Astrocyte (in vitro differentiated cells and primary cell): ENCODE measurements at regions not wholly inside any gene's neighbourhood (a gene's known extent, or its start where the extent isn't known, plus 50 kb on each side); places are given as distances from the start of the nearest gene placed in this dataset.

Experiments used
- EZH2 ChIP-seq: IDR thresholded peaks from 2 replicates; pipeline ENCODE4 v1.6.1; 2012; ENCODE audit warnings: mild to moderate bottlenecking, low read length, inconsistent platforms; ENCODE audit not compliant: insufficient read depth
- TF ChIP-seq, protein P1 (sequence below): IDR thresholded peaks from 2 replicates; pipeline ENCODE4 v1.5.1; 2011; ENCODE audit warnings: low read depth, mild to moderate bottlenecking, inconsistent platforms, low read length, moderate library complexity; ENCODE audit not compliant: insufficient read depth

DNA sequence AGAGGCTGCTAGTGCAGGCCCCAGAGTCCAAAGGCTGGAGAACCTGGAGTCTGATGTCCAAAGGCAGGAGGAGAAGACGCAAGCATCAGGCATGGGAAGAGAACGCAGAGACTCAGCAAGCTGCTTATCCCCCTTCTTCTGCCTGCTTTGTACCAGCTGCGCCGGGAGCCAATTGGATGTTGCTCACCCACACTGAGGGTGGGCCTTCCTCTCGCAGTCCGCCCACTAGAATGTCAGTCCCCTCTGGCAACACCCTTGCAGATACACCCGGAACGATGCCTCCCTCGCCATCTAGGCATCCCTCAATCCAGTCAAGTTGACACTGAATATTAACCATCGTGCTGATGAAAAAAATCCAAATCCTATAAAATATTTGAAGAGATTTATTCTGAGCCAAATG lies 141.6 kb downstream of the TWIST2 start:
- TF ChIP-seq, protein P1, sequence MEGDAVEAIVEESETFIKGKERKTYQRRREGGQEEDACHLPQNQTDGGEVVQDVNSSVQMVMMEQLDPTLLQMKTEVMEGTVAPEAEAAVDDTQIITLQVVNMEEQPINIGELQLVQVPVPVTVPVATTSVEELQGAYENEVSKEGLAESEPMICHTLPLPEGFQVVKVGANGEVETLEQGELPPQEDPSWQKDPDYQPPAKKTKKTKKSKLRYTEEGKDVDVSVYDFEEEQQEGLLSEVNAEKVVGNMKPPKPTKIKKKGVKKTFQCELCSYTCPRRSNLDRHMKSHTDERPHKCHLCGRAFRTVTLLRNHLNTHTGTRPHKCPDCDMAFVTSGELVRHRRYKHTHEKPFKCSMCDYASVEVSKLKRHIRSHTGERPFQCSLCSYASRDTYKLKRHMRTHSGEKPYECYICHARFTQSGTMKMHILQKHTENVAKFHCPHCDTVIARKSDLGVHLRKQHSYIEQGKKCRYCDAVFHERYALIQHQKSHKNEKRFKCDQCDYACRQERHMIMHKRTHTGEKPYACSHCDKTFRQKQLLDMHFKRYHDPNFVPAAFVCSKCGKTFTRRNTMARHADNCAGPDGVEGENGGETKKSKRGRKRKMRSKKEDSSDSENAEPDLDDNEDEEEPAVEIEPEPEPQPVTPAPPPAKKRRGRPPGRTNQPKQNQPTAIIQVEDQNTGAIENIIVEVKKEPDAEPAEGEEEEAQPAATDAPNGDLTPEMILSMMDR: no peak
- TF ChIP-seq EZH2: no peak
